GM23248 (cell line): ENCODE measurements at regions not wholly inside any gene's neighbourhood (a gene's known extent, or its start where the extent isn't known, plus 50 kb on each side); places are given as distances from the start of the nearest gene placed in this dataset.

ENCODE experiments used
- DNase-seq: peaks from one replicate; pipeline ENCODE4 v3.0.0-alpha.2; 2015
- H2AFZ ChIP-seq: fragments of 200-600 bp; sonication (generic); 2 replicates; pipeline ENCODE4 v1.6.1; 2016; ENCODE audit warnings: antibody characterized with exemption
- H3F3A ChIP-seq: fragments of 200-600 bp; sonication (generic); 2 replicates; pipeline ENCODE4 v1.6.1; 2016; ENCODE audit warnings: mild to moderate bottlenecking, antibody characterized with exemption, mixed run types; ENCODE audit not compliant: insufficient read depth
- H3K27ac ChIP-seq: fragments of 200-600 bp; sonication (generic); 2 replicates; pipeline ENCODE4 v1.5.1; 2016; ENCODE audit warnings: mild to moderate bottlenecking
- H3K27me3 ChIP-seq: fragments of 200-600 bp; sonication (generic); replicated peaks from 2 replicates; pipeline ENCODE4 v1.6.1; 2016; ENCODE audit warnings: mild to moderate bottlenecking; ENCODE audit not compliant: insufficient read depth
- H3K36me3 ChIP-seq: fragments of 200-600 bp; sonication (generic); 2 replicates; pipeline ENCODE4 v1.6.1; 2016; ENCODE audit warnings: low read depth, mild to moderate bottlenecking
- H3K4me1 ChIP-seq: fragments of 200-600 bp; sonication (generic); 2 replicates; pipeline ENCODE4 v1.6.1; 2016; ENCODE audit warnings: mild to moderate bottlenecking; ENCODE audit not compliant: insufficient read depth
- H3K4me2 ChIP-seq: fragments of 200-600 bp; sonication (generic); one replicate; pipeline ENCODE4 v1.6.1; 2016; ENCODE audit warnings: mild to moderate bottlenecking; ENCODE audit not compliant: unreplicated experiment
- H3K4me3 ChIP-seq: fragments of 200-600 bp; sonication (generic); 2 replicates; pipeline ENCODE4 v1.5.1; 2016; ENCODE audit warnings: mild to moderate bottlenecking
- H3K79me2 ChIP-seq: fragments of 200-600 bp; sonication (generic); 2 replicates; pipeline ENCODE4 v1.6.1; 2016; ENCODE audit warnings: mild to moderate bottlenecking; ENCODE audit not compliant: insufficient read depth
- H3K9ac ChIP-seq: fragments of 200-600 bp; sonication (generic); 2 replicates; pipeline ENCODE4 v1.6.1; 2016; ENCODE audit warnings: mild to moderate bottlenecking
- H3K9me2 ChIP-seq: fragments of 200-600 bp; sonication (generic); 2 replicates; pipeline ENCODE4 v1.6.1; 2016; ENCODE audit warnings: mixed run types, mild to moderate bottlenecking, moderate library complexity; ENCODE audit not compliant: insufficient read depth
- H3K9me3 ChIP-seq: fragments of 200-600 bp; sonication (generic); one replicate; pipeline ENCODE4 v1.6.1; 2017; ENCODE audit warnings: low read depth
- H4K20me1 ChIP-seq: fragments of 200-600 bp; sonication (generic); 2 replicates; pipeline ENCODE4 v1.6.0; 2016; ENCODE audit not compliant: insufficient read depth
- EZH2 ChIP-seq: fragments of 200-600 bp; sonication (generic); IDR thresholded peaks from 2 replicates; pipeline ENCODE4 v1.6.1; 2018; ENCODE audit warnings: antibody characterized with exemption, mild to moderate bottlenecking; ENCODE audit not compliant: insufficient read depth, poor library complexity, severe bottlenecking
- EZH2phosphoT487 ChIP-seq: fragments of 200-600 bp; sonication (generic); IDR thresholded peaks from 2 replicates; pipeline ENCODE4 v1.6.1; 2018; ENCODE audit warnings: antibody characterized with exemption, moderate library complexity, mild to moderate bottlenecking, low read depth; ENCODE audit not compliant: insufficient read depth
- WGBS, 2 experiments: methylation state at CpG; one replicate each; pipeline ENCODE4 v1.1.6; 2015 to 2017; ENCODE audit warnings: low lambda C conversion rate in 2 of 2, low coverage in 1 of 2; ENCODE audit errors: missing lambda C conversion rate in 2 of 2; 5-methylcytosine and 5-hydroxymethylcytosine counted together
- in situ Hi-C: fragments of 300-500 bp; cut with MboI; formaldehyde crosslinking; loops from 2 replicates; pipeline ENCODE4 v1.15.0; 2020

DNA sequence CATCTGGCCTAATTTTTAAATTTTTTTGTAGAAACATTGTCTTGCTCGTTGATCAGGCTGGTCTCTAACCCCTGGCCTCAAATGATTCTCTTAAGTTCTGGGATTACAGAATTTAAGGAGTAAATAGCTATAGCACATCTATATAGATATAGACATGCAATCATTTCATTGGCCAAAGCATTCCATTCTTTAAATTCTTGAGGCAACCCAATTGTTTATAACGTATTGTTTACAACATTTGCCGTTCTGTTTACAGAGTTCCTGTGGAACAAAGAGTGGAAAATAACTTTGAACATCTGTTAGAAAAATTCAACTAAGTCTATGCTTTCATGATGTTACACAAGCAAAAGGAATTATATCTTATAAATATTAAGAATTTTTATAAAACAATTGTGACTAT lies 205.2 kb upstream of the ROBO2 start:
- H2AFZ ChIP-seq, result no peak overlapping the region
- H3K4me2 ChIP-seq, result no peak overlapping the region
- no peaks in the 10 kb centered on the region for H3K9me3 ChIP-seq
- H3K27ac ChIP-seq, result no peak overlapping the region
- no peak overlapping the region for H3K4me3 ChIP-seq
- H3K9ac ChIP-seq, result no peak overlapping the region
- in situ Hi-C loops, result no loop called here
- DNase-seq, result no peak
- H3K79me2 ChIP-seq, result no peaks in the 10 kb centered on the region
- no peaks in the 10 kb centered on the region for H3K9me2 ChIP-seq
- H3K36me3 ChIP-seq, result no peaks in the 10 kb centered on the region
- no peaks in the 10 kb centered on the region for H4K20me1 ChIP-seq
- no peaks in the 10 kb centered on the region for H3K27me3 ChIP-seq
- no peaks in the 10 kb centered on the region for H3K4me1 ChIP-seq
- TF ChIP-seq EZH2phosphoT487 (no peak), EZH2 (no peak)
- 20 to 22% methylated on average over 3 of the region's 3 CpGs for WGBS, 2 experiments
- H3F3A ChIP-seq, result no peaks in the 10 kb centered on the region

DNA sequence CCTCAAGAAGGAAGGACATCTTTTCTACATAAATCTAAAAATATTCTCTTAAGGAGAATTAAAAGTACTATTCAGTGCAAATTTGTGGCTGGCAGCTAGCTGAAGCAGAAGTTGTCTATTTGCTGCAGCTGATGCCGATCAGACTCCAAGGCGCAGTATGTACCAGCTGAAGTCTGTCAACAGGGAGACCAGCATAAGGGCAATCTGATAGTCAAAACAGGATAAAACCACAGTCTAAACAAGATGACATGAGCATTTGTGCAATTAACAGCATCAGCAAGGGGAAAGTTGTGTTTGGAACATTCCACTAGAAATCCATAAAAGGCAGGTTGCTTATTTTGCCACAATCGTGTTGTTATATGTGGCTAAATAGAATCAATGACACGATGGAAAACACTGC lies 198.2 kb upstream of the ROBO2 start:
- no peak overlapping the region for H3K9ac ChIP-seq
- H3K79me2 ChIP-seq, result no peaks in the 10 kb centered on the region
- TF ChIP-seq EZH2, result no peak
- no peak for TF ChIP-seq EZH2phosphoT487
- H3K9me3 ChIP-seq, result no peaks in the 10 kb centered on the region
- H3K27me3 ChIP-seq, result no peaks in the 10 kb centered on the region
- no peaks in the 10 kb centered on the region for H3K9me2 ChIP-seq
- H3K4me2 ChIP-seq, result no peak overlapping the region
- H4K20me1 ChIP-seq, result no peaks in the 10 kb centered on the region
- H3K4me1 ChIP-seq, result no peaks in the 10 kb centered on the region
- H2AFZ ChIP-seq, result no peak overlapping the region
- H3K27ac ChIP-seq, result no peak overlapping the region
- in situ Hi-C loops, result no loop called here
- no peak overlapping the region for H3K4me3 ChIP-seq
- no peaks in the 10 kb centered on the region for H3F3A ChIP-seq
- no peak for DNase-seq
- H3K36me3 ChIP-seq, result no peaks in the 10 kb centered on the region
- WGBS, 2 experiments, result 32 to 43% methylated on average over 4 of the region's 4 CpGs

DNA sequence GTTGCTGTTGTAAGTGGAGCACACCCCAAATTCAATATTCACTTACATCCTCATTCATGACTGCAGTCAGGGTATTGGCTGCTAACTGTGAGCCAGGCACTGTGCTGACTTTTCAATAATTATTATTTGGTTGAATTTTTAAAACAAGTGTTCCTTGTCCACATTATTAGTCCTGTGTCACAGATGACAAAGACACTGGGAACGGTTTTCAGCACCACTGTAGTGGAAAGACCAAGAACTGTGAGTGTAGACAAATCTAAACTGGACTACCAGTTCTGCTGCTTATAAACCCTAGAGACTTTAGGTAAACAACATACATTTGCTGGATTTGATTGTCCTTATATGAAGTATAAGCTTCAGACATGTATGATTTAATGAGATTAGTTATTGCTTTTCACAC lies 197.7 kb upstream of the ROBO2 start:
- no peak for TF ChIP-seq EZH2phosphoT487
- no peak for TF ChIP-seq EZH2
- no peaks in the 10 kb centered on the region for H3K36me3 ChIP-seq
- H3K27me3 ChIP-seq, result no peaks in the 10 kb centered on the region
- H4K20me1 ChIP-seq, result no peaks in the 10 kb centered on the region
- H3K4me3 ChIP-seq, result no peak overlapping the region
- H2AFZ ChIP-seq, result no peak overlapping the region
- H3K4me2 ChIP-seq, result no peak overlapping the region
- no peaks in the 10 kb centered on the region for H3K79me2 ChIP-seq
- in situ Hi-C loops, result no loop called here
- no peaks in the 10 kb centered on the region for H3K4me1 ChIP-seq
- 0% methylated on average over 1 of the region's 1 CpG for WGBS, 2 experiments
- H3K9ac ChIP-seq, result no peak overlapping the region
- no peaks in the 10 kb centered on the region for H3K9me3 ChIP-seq
- H3F3A ChIP-seq, result no peaks in the 10 kb centered on the region
- DNase-seq, result no peak
- H3K9me2 ChIP-seq, result no peaks in the 10 kb centered on the region
- H3K27ac ChIP-seq, result no peak overlapping the region

- H3K9ac ChIP-seq, result no peak overlapping the region
- TF ChIP-seq EZH2phosphoT487 (no peak), EZH2 (no peak)
- H3K9me3 ChIP-seq, result no peaks in the 10 kb centered on the region
- DNase-seq, result no peak
- H3K36me3 ChIP-seq, result no peaks in the 10 kb centered on the region
- no peaks in the 10 kb centered on the region for H3K27me3 ChIP-seq
- in situ Hi-C loops, result no loop called here
- H3K4me2 ChIP-seq, result no peak overlapping the region
- H3K27ac ChIP-seq, result no peak overlapping the region
- no peaks in the 10 kb centered on the region for H4K20me1 ChIP-seq
- H3K4me1 ChIP-seq, result no peaks in the 10 kb centered on the region
- WGBS, 2 experiments, result 60 to 63% methylated on average over 2 of the region's 2 CpGs
- no peaks in the 10 kb centered on the region for H3F3A ChIP-seq
- no peak overlapping the region for H2AFZ ChIP-seq
- no peak overlapping the region for H3K4me3 ChIP-seq
- H3K79me2 ChIP-seq, result no peaks in the 10 kb centered on the region
- H3K9me2 ChIP-seq, result no peaks in the 10 kb centered on the region
Observed at GRCh38 chr3:76855451-76855850, 184.4 kb upstream of the ROBO2 start.

GRCh38 chr3:76859596-76859995 lies 180.3 kb upstream of the ROBO2 start:
- no peaks in the 10 kb centered on the region for H3K9me2 ChIP-seq
- H3F3A ChIP-seq, result no peaks in the 10 kb centered on the region
- 21 to 23% methylated on average over 3 of the region's 3 CpGs for WGBS, 2 experiments
- H3K27me3 ChIP-seq, result no peaks in the 10 kb centered on the region
- no peaks in the 10 kb centered on the region for H3K36me3 ChIP-seq
- no peak overlapping the region for H3K4me3 ChIP-seq
- no peaks in the 10 kb centered on the region for H3K4me1 ChIP-seq
- H3K9ac ChIP-seq, result no peak overlapping the region
- H3K79me2 ChIP-seq, result no peaks in the 10 kb centered on the region
- no peak for DNase-seq
- H3K9me3 ChIP-seq, result no peaks in the 10 kb centered on the region
- H2AFZ ChIP-seq, result no peak overlapping the region
- no peak for TF ChIP-seq EZH2phosphoT487
- no peak for TF ChIP-seq EZH2
- no peak overlapping the region for H3K4me2 ChIP-seq
- in situ Hi-C loops, result no loop called here
- no peaks in the 10 kb centered on the region for H4K20me1 ChIP-seq
- H3K27ac ChIP-seq, result no peak overlapping the region
